Astrocyte (in vitro differentiated cells and primary cell): ENCODE measurements at regions not wholly inside any gene's neighbourhood (a gene's known extent, or its start where the extent isn't known, plus 50 kb on each side); places are given as distances from the start of the nearest gene placed in this dataset.

ENCODE experiments used
- DNase-seq: peaks from one replicate; pipeline ENCODE4 v3.0.0-alpha.2; 2010; ENCODE audit warnings: low read depth
- FAIRE-seq: peaks from 2 replicates; lab custom pipeline; 2011; peaks lifted over from hg19 to GRCh38; lab: Jason Lieb, UNC
- H2AFZ ChIP-seq: 2 replicates; pipeline ENCODE4 v1.6.0; 2012; ENCODE audit warnings: low read depth, low read length, inconsistent platforms
- H3K27ac ChIP-seq: 2 replicates; pipeline ENCODE4 v1.5.1; 2011; ENCODE audit warnings: low read depth, low read length, inconsistent platforms
- H3K27me3 ChIP-seq: 2 replicates; pipeline ENCODE4 v1.6.0; 2011; ENCODE audit warnings: low read length, inconsistent platforms; ENCODE audit not compliant: insufficient read depth
- H3K36me3 ChIP-seq: 2 replicates; pipeline ENCODE4 v1.5.1; 2011; ENCODE audit warnings: low read length, inconsistent platforms; ENCODE audit not compliant: insufficient read depth
- H3K4me1 ChIP-seq: 2 replicates; pipeline ENCODE4 v1.5.1; 2011; ENCODE audit warnings: low read length, inconsistent platforms; ENCODE audit not compliant: insufficient read depth
- H3K4me2 ChIP-seq: 2 replicates; pipeline ENCODE4 v1.6.0; 2012; ENCODE audit warnings: low read length, inconsistent platforms
- H3K4me3 ChIP-seq: 2 replicates; pipeline ENCODE4 v1.5.1; 2011; ENCODE audit warnings: low read depth, mild to moderate bottlenecking, low read length, inconsistent platforms; ENCODE audit not compliant: insufficient read depth
- H3K79me2 ChIP-seq: 2 replicates; pipeline ENCODE4 v1.6.0; 2012; ENCODE audit warnings: mild to moderate bottlenecking, low read length, inconsistent platforms; ENCODE audit not compliant: insufficient read depth
- H3K9ac ChIP-seq: 2 replicates; pipeline ENCODE4 v1.6.0; 2012; ENCODE audit warnings: mild to moderate bottlenecking, low read length, inconsistent platforms
- H3K9me3 ChIP-seq: 2 replicates; pipeline ENCODE4 v1.5.1; 2012; ENCODE audit warnings: low read depth, mild to moderate bottlenecking, low read length, inconsistent platforms; ENCODE audit not compliant: insufficient read depth
- H4K20me1 ChIP-seq: 2 replicates; pipeline ENCODE4 v1.6.0; 2012; ENCODE audit warnings: low read length, inconsistent platforms; ENCODE audit not compliant: insufficient read depth
- H3K27ac Mint-ChIP-seq: one replicate; pipeline ENCODE4 v1.8.0; 2021; ENCODE audit warnings: mild to moderate bottlenecking, mixed read lengths; ENCODE audit not compliant: unreplicated experiment
- H3K27me3 Mint-ChIP-seq: one replicate; pipeline ENCODE4 v1.8.0; 2021; ENCODE audit warnings: low read depth, mixed read lengths; ENCODE audit not compliant: unreplicated experiment
- H3K36me3 Mint-ChIP-seq: one replicate; pipeline ENCODE4 v1.8.0; 2021; ENCODE audit warnings: low read depth, mixed read lengths; ENCODE audit not compliant: unreplicated experiment
- H3K4me1 Mint-ChIP-seq: one replicate; pipeline ENCODE4 v1.8.0; 2021; ENCODE audit warnings: low read depth, mixed read lengths; ENCODE audit not compliant: unreplicated experiment
- H3K4me3 Mint-ChIP-seq: one replicate; pipeline ENCODE4 v1.8.0; 2021; ENCODE audit warnings: mild to moderate bottlenecking, moderate library complexity, mixed read lengths; ENCODE audit not compliant: unreplicated experiment
- H3K9me3 Mint-ChIP-seq: one replicate; pipeline ENCODE4 v1.8.0; 2021; ENCODE audit warnings: mild to moderate bottlenecking, mixed read lengths; ENCODE audit not compliant: unreplicated experiment
- EZH2 ChIP-seq: IDR thresholded peaks from 2 replicates; pipeline ENCODE4 v1.6.1; 2012; ENCODE audit warnings: mild to moderate bottlenecking, low read length, inconsistent platforms; ENCODE audit not compliant: insufficient read depth
- TF ChIP-seq, protein P1 (sequence below): IDR thresholded peaks from 2 replicates; pipeline ENCODE4 v1.5.1; 2011; ENCODE audit warnings: low read depth, mild to moderate bottlenecking, inconsistent platforms, low read length, moderate library complexity; ENCODE audit not compliant: insufficient read depth

GRCh38 chr12:89047856-89048418 lies 304.4 kb downstream of the DUSP6 start:
- no peak for TF ChIP-seq EZH2
- no peak overlapping the region for H3K4me3 Mint-ChIP-seq

DNA sequence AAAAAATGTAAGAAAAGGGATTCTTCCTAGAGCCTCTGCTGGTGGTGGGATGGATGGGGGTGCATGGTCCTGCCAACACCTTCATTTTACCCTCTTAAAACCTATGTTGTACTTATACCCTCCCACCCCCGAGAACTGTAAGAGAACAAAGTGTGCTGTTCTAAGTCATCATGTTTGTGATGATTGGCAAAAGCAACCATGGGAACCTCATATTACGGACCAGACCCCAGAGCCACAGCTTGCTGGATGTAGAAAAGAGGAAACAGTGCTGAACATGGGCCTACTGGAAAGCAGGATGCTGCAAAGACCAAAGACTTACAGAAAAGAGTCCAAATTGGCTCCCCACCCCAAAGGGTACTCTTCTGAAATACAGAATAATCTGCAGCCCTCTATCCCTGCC lies 311.2 kb downstream of the DUSP6 start:
- Histone ChIP-seq H3K9ac (no peak overlapping the region), H3K9me3 (no peaks in the 10 kb centered on the region), H3K27me3 (no peaks in the 10 kb centered on the region), H2AFZ (no peak overlapping the region), H3K4me3 (no peak overlapping the region), H3K4me2 (no peak overlapping the region), H3K27ac (no peak overlapping the region), H3K79me2 (no peaks in the 10 kb centered on the region), H3K36me3 (no peaks in the 10 kb centered on the region), H3K4me1 (no peaks in the 10 kb centered on the region), H4K20me1 (no peaks in the 10 kb centered on the region)
- Mint-ChIP-seq H3K4me1 (no peaks in the 10 kb centered on the region), H3K36me3 (no peaks in the 10 kb centered on the region), H3K27me3 (no peaks in the 10 kb centered on the region), H3K9me3 (no peaks in the 10 kb centered on the region), H3K4me3 (no peak overlapping the region), H3K27ac (no peak overlapping the region)
- DNase-seq (no peak), FAIRE-seq (no peak)
- no peak for TF ChIP-seq EZH2
- TF ChIP-seq, protein P1, sequence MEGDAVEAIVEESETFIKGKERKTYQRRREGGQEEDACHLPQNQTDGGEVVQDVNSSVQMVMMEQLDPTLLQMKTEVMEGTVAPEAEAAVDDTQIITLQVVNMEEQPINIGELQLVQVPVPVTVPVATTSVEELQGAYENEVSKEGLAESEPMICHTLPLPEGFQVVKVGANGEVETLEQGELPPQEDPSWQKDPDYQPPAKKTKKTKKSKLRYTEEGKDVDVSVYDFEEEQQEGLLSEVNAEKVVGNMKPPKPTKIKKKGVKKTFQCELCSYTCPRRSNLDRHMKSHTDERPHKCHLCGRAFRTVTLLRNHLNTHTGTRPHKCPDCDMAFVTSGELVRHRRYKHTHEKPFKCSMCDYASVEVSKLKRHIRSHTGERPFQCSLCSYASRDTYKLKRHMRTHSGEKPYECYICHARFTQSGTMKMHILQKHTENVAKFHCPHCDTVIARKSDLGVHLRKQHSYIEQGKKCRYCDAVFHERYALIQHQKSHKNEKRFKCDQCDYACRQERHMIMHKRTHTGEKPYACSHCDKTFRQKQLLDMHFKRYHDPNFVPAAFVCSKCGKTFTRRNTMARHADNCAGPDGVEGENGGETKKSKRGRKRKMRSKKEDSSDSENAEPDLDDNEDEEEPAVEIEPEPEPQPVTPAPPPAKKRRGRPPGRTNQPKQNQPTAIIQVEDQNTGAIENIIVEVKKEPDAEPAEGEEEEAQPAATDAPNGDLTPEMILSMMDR: no peak

More at GRCh38 chr12:89047856-89048418, 304.4 kb downstream of the DUSP6 start:
- H4K20me1 ChIP-seq: no peaks in the 10 kb centered on the region
- no peaks in the 10 kb centered on the region for H3K27me3 ChIP-seq
- H3K4me1 Mint-ChIP-seq: no peaks in the 10 kb centered on the region
- H3K27ac ChIP-seq: no peak overlapping the region
- no peaks in the 10 kb centered on the region for H3K36me3 Mint-ChIP-seq
- no peak overlapping the region for H2AFZ ChIP-seq
- no peaks in the 10 kb centered on the region for H3K4me1 ChIP-seq
- H3K9ac ChIP-seq: no peak overlapping the region
- H3K36me3 ChIP-seq: no peaks in the 10 kb centered on the region
- H3K4me2 ChIP-seq: no peak overlapping the region
- no peaks in the 10 kb centered on the region for H3K9me3 ChIP-seq
- no peaks in the 10 kb centered on the region for H3K79me2 ChIP-seq
- H3K27ac Mint-ChIP-seq: no peak overlapping the region
- H3K27me3 Mint-ChIP-seq: no peaks in the 10 kb centered on the region
- no peak overlapping the region for H3K4me3 ChIP-seq
- no peaks in the 10 kb centered on the region for H3K9me3 Mint-ChIP-seq
- DNase-seq (no peak), FAIRE-seq (no peak)

GRCh38 chr12:89040146-89040964 lies 311.9 kb downstream of the DUSP6 start:
- Histone ChIP-seq H3K4me3 (no peak overlapping the region), H3K79me2 (no peaks in the 10 kb centered on the region), H3K4me2 (peak overlapping the region; percentile 11), H3K27me3 (no peaks in the 10 kb centered on the region), H3K9me3 (no peaks in the 10 kb centered on the region), H4K20me1 (no peaks in the 10 kb centered on the region), H3K36me3 (no peaks in the 10 kb centered on the region), H3K27ac (no peak overlapping the region), H3K9ac (no peak overlapping the region), H3K4me1 (no peaks in the 10 kb centered on the region), H2AFZ (no peak overlapping the region)
- peak; percentile 32 for DNase-seq
- Mint-ChIP-seq H3K4me1 (no peaks in the 10 kb centered on the region), H3K4me3 (no peak overlapping the region), H3K36me3 (no peaks in the 10 kb centered on the region), H3K9me3 (no peaks in the 10 kb centered on the region), H3K27ac (no peak overlapping the region), H3K27me3 (no peaks in the 10 kb centered on the region)
- no peak for FAIRE-seq
- TF ChIP-seq EZH2: no peak
- TF ChIP-seq, protein P1: no peak
